KMS-11 (cell line): ENCODE measurements at regions not wholly inside any gene's neighbourhood (a gene's known extent, or its start where the extent isn't known, plus 50 kb on each side); places are given as distances from the start of the nearest gene placed in this dataset.

Experiments
- H2AFZ ChIP-seq: fragments of 200-600 bp; sonication (generic); 2 replicates; pipeline ENCODE4 v1.6.1; 2016; ENCODE audit warnings: antibody characterized with exemption, mixed run types, low read depth
- H3K27ac ChIP-seq: fragments of 200-600 bp; sonication (generic); 2 replicates; pipeline ENCODE4 v1.6.1; 2016; ENCODE audit warnings: mild to moderate bottlenecking, mixed run types
- H3K27me3 ChIP-seq: fragments of 200-600 bp; sonication (generic); 2 replicates; pipeline ENCODE4 v1.6.1; 2017; ENCODE audit warnings: mild to moderate bottlenecking, low read depth, mixed run types, moderate library complexity; ENCODE audit not compliant: insufficient read depth
- H3K36me3 ChIP-seq: fragments of 200-600 bp; sonication (generic); 2 replicates; pipeline ENCODE4 v1.6.1; 2017; ENCODE audit warnings: mild to moderate bottlenecking, mixed run types; ENCODE audit not compliant: insufficient read depth
- H3K4me1 ChIP-seq: fragments of 200-600 bp; sonication (generic); 2 replicates; pipeline ENCODE4 v1.6.1; 2016; ENCODE audit warnings: mild to moderate bottlenecking, low read depth, mixed run types; ENCODE audit not compliant: poor library complexity, severe bottlenecking
- H3K4me2 ChIP-seq: fragments of 200-600 bp; sonication (generic); 2 replicates; pipeline ENCODE4 v1.7.0; 2016; ENCODE audit warnings: mild to moderate bottlenecking, mixed run types
- H3K4me3 ChIP-seq: fragments of 200-600 bp; sonication (generic); IDR thresholded peaks from 2 replicates; pipeline ENCODE4 v1.6.1; 2017; ENCODE audit warnings: low read depth, low read length, mixed read lengths; ENCODE audit not compliant: insufficient read depth
- H3K79me2 ChIP-seq: fragments of 200-600 bp; sonication (generic); 2 replicates; pipeline ENCODE4 v1.6.1; 2016; ENCODE audit warnings: low read depth, mixed run types; ENCODE audit not compliant: insufficient read depth
- H3K9ac ChIP-seq: fragments of 200-600 bp; sonication (generic); 2 replicates; pipeline ENCODE4 v1.6.1; 2016; ENCODE audit warnings: mild to moderate bottlenecking, mixed run types
- H4K20me1 ChIP-seq: fragments of 200-600 bp; sonication (generic); 2 replicates; pipeline ENCODE4 v1.6.1; 2016; ENCODE audit warnings: mild to moderate bottlenecking, mixed run types; ENCODE audit not compliant: insufficient read depth
- TF ChIP-seq, protein P1 (sequence below): fragments of 200-600 bp; sonication (generic); conservative IDR thresholded peaks from 2 replicates; pipeline ENCODE4 v1.6.1; 2017; ENCODE audit warnings: low read depth, mild to moderate bottlenecking, antibody characterized with exemption, low read length, moderate library complexity, mixed read lengths

DNA sequence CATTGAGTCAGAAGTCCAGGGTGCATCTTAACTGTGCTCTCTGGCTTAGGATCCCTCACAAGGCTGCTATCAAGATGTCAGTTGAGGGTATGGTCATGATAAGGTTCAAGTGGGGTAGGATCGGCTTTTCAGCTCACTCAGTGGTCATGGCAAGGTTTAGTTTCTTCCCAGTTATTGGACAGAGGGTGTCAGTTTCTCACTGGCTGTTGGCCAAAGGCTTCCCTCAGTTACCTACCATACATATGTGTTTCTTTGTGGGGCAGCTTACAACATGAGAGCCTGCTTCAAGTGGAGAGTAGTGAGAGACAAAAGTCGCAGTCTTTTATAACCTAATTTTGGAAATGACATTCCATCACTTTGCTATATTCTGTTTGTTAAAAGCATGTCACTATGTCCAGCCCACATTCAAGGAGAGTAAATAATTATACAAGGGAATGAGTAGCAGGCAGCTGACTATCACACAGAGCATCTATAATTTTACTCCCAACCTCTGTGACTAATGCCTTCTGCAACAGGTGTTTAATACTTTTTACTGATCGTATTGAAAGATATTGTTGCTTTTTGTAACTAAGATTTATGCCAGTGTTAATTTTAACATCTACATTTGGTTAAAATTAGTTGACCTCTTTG is 572.8 kb upstream of the FBXO33 start:
- no peak overlapping the region for H2AFZ ChIP-seq
- H3K9ac ChIP-seq = no peak overlapping the region
- H3K4me1 ChIP-seq = no peaks in the 10 kb centered on the region
- H3K27ac ChIP-seq = no peak overlapping the region
- H3K4me3 ChIP-seq = no peak overlapping the region
- H3K4me2 ChIP-seq = no peak overlapping the region
- H4K20me1 ChIP-seq = no peaks in the 10 kb centered on the region
- H3K36me3 ChIP-seq = no peaks in the 10 kb centered on the region
- no peaks in the 10 kb centered on the region for H3K79me2 ChIP-seq
- TF ChIP-seq, protein P1, sequence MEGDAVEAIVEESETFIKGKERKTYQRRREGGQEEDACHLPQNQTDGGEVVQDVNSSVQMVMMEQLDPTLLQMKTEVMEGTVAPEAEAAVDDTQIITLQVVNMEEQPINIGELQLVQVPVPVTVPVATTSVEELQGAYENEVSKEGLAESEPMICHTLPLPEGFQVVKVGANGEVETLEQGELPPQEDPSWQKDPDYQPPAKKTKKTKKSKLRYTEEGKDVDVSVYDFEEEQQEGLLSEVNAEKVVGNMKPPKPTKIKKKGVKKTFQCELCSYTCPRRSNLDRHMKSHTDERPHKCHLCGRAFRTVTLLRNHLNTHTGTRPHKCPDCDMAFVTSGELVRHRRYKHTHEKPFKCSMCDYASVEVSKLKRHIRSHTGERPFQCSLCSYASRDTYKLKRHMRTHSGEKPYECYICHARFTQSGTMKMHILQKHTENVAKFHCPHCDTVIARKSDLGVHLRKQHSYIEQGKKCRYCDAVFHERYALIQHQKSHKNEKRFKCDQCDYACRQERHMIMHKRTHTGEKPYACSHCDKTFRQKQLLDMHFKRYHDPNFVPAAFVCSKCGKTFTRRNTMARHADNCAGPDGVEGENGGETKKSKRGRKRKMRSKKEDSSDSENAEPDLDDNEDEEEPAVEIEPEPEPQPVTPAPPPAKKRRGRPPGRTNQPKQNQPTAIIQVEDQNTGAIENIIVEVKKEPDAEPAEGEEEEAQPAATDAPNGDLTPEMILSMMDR = no peak
- H3K27me3 ChIP-seq = no peaks in the 10 kb centered on the region

DNA sequence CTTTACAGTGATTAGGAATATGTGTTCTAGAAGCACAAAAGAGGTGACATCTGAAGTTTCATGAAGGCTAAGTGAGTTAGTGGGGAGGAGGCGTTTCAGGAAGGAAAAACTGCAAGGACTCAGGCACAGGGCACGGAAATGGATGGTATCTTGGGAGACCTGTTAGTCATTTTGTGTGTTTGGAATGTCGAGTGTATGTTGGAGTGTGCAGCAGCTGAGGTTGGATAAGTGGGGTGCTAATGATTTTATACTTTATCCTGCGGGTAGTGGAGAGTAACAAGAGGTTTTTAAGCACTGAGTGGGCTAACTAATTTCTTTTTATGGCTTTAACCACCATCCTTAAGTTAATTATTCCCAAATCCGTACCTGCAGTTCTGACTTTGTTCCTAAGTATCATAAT is 571.5 kb upstream of the FBXO33 start:
- no peaks in the 10 kb centered on the region for H3K27me3 ChIP-seq
- no peak overlapping the region for H3K9ac ChIP-seq
- H3K4me1 ChIP-seq = no peaks in the 10 kb centered on the region
- no peak overlapping the region for H3K27ac ChIP-seq
- TF ChIP-seq, protein P1 = no peak
- H4K20me1 ChIP-seq = no peaks in the 10 kb centered on the region
- no peaks in the 10 kb centered on the region for H3K79me2 ChIP-seq
- H3K36me3 ChIP-seq = no peaks in the 10 kb centered on the region
- H3K4me3 ChIP-seq = no peak overlapping the region
- H2AFZ ChIP-seq = no peak overlapping the region
- H3K4me2 ChIP-seq = no peak overlapping the region

DNA sequence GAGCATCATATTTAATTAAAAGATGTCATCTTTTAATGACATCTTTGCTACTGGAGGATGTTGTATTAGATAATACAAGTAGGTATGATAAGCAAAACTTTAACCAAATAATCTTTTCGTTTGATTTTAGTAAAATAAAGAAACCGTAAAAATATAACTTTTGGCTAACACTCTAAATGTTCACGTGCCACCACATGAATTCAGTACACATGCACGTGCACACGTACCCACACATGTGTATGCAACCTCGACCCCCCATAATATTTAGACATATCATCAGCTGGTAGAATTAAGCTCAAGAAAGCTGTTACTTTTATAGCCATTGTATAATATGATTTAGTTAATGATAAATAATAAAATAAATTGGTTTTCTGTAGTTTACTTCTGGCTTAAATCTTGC is 566.6 kb upstream of the FBXO33 start:
- Histone ChIP-seq H3K27ac (no peak overlapping the region), H3K36me3 (no peaks in the 10 kb centered on the region), H2AFZ (no peak overlapping the region), H3K4me3 (no peak overlapping the region), H3K27me3 (no peaks in the 10 kb centered on the region), H4K20me1 (no peaks in the 10 kb centered on the region), H3K4me2 (no peak overlapping the region), H3K79me2 (no peaks in the 10 kb centered on the region), H3K9ac (no peak overlapping the region), H3K4me1 (no peaks in the 10 kb centered on the region)
- TF ChIP-seq, protein P1 = no peak

DNA sequence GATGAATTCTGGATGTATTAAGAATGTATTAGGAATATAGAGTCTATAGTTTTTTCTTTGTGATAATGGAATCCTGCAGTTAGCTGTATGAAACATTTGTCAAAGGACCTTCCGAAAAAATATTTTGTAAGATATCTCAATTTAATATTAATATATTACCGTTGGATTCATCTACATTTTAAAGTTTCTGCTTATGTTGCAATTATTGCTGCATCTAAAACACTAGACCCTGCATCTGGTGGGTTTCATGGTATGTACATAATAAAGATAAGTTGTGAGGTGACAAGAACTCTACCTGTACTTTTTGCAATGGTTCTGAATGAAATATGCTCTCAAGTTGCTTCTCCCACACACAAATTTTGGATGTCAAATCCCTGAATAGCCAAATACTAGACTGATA is 565.9 kb upstream of the FBXO33 start:
- Histone ChIP-seq H3K9ac (no peak overlapping the region), H3K4me3 (no peak overlapping the region), H3K27me3 (no peaks in the 10 kb centered on the region), H3K4me1 (no peaks in the 10 kb centered on the region), H4K20me1 (no peaks in the 10 kb centered on the region), H3K4me2 (no peak overlapping the region), H3K36me3 (no peaks in the 10 kb centered on the region), H3K27ac (no peak overlapping the region), H3K79me2 (no peaks in the 10 kb centered on the region), H2AFZ (no peak overlapping the region)
- TF ChIP-seq, protein P1 = no peak
